ENCODE measurements at regions not wholly inside any gene's neighbourhood (a gene's known extent, or its start where the extent isn't known, plus 50 kb on each side); places are given as distances from the start of the nearest gene placed in this dataset.

DNA sequence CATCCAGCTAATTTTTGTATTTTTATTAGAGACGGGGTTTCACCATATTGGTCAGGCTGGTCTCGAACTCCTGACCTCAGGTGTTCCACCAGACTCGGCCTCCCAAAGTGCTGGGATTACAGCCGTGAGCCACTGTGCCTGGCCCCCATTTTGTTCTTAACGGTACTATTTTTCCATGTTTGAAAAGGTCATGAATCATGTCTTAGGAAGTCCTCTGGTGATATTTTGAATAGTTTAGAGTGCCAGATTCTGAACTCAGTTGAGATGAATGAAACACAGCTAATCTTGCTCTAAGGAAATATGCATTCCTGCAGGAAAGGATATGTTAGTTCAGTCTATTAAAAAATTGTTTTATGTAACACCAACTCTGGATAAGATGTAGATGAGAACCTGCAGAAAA lies 62.6 kb upstream of the ATP2B4 start:
- TF ChIP-seq, protein P1, sequence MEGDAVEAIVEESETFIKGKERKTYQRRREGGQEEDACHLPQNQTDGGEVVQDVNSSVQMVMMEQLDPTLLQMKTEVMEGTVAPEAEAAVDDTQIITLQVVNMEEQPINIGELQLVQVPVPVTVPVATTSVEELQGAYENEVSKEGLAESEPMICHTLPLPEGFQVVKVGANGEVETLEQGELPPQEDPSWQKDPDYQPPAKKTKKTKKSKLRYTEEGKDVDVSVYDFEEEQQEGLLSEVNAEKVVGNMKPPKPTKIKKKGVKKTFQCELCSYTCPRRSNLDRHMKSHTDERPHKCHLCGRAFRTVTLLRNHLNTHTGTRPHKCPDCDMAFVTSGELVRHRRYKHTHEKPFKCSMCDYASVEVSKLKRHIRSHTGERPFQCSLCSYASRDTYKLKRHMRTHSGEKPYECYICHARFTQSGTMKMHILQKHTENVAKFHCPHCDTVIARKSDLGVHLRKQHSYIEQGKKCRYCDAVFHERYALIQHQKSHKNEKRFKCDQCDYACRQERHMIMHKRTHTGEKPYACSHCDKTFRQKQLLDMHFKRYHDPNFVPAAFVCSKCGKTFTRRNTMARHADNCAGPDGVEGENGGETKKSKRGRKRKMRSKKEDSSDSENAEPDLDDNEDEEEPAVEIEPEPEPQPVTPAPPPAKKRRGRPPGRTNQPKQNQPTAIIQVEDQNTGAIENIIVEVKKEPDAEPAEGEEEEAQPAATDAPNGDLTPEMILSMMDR (IDR thresholded peaks at IDR 0.05): no peak
- TF ChIP-seq POLR2A (IDR thresholded peaks at IDR 0.05) (no peak), EP300 (IDR thresholded peaks at IDR 0.05) (no peak)
